K562 (cell line): ENCODE measurements at regions not wholly inside any gene's neighbourhood (a gene's known extent, or its start where the extent isn't known, plus 50 kb on each side); places are given as distances from the start of the nearest gene placed in this dataset.

Experiments
- ATAC-seq: fragments of 200-7000 bp; cut with Tn5 transposase; 3 replicates; pipeline ENCODE4 v1.9.1; 2020; ENCODE audit warnings: moderate library complexity
- BruUV-seq: library from RNA; stranded (reverse); fragments of 400-500 nt; replicated peaks from 2 replicates; lab custom pipeline; 2021; lab: Mats Ljungman, UMichigan
- CTCF ChIA-PET: fragments of 300-600 bp; formaldehyde crosslinking; extraction: SDS; loops from one replicate; lab custom pipeline; 2021; ENCODE audit warnings: low intra/inter-chr PET ratio; lab: Yijun Ruan, JAX
- POLR2A ChIA-PET: fragments of 300-600, 350-650 bp; sonication (Branson Sonifier 250); formaldehyde crosslinking; extraction: SDS; loops from one replicate; lab custom pipeline; 2021; ENCODE audit warnings: antibody characterized with exemption, inconsistent platforms; lab: Yijun Ruan, JAX
- DNase-seq, 4 experiments: peaks; one replicate each; pipeline versions ENCODE4 v3.0.0 to v3.0.0-alpha.2; 2011 to 2018; ENCODE audit warnings: low spot score in 3 of 4, mixed read lengths in 3 of 4; ENCODE audit errors: extremely low read depth in 1 of 4
- FAIRE-seq: peaks from 2 replicates; lab custom pipeline; 2011; peaks lifted over from hg19 to GRCh38; lab: Jason Lieb, UNC
- H2AFZ ChIP-seq: 2 replicates; pipeline ENCODE4 v1.6.0; 2011; ENCODE audit warnings: low read depth, low read length, control low read depth, inconsistent platforms
- H3K27ac ChIP-seq: fragments of 200-600 bp; 3 replicates; pipeline ENCODE4 v1.8.0; 2011; ENCODE audit warnings: low read depth, mild to moderate bottlenecking, control low read depth, inconsistent platforms, low read length, moderate library complexity, mixed read lengths; ENCODE audit errors: extremely low read depth
- H3K27me3 ChIP-seq, 2 experiments: fragments of 300-600 bp in 1 of 2; 2 replicates in 1 of 2; 3 replicates in 1 of 2; pipeline versions ENCODE4 v1.6.0 to v1.8.0; 2011; ENCODE audit warnings: inconsistent platforms in 2 of 2, low read length in 2 of 2, mild to moderate bottlenecking in 1 of 2, mixed read lengths in 1 of 2, moderate library complexity in 1 of 2; ENCODE audit not compliant: control insufficient read depth in 2 of 2, insufficient read depth in 2 of 2
- H3K36me3 ChIP-seq: fragments of 300-600 bp; 3 replicates; pipeline ENCODE4 v1.8.0; 2011; ENCODE audit warnings: mild to moderate bottlenecking, low read length, inconsistent platforms; ENCODE audit not compliant: control insufficient read depth, insufficient read depth
- H3K4me1 ChIP-seq, 2 experiments: fragments of 200-600 bp in 1 of 2; replicated peaks in 1 of 2; 2 replicates in 1 of 2; 3 replicates in 1 of 2; pipeline versions ENCODE4 v1.5.1 to v1.8.0; 2011; ENCODE audit warnings: inconsistent platforms in 2 of 2, low read length in 2 of 2, mild to moderate bottlenecking in 1 of 2, mixed read lengths in 1 of 2, moderate library complexity in 1 of 2; ENCODE audit not compliant: control insufficient read depth in 2 of 2, insufficient read depth in 2 of 2
- H3K4me2 ChIP-seq: 2 replicates; pipeline ENCODE4 v1.6.1; 2011; ENCODE audit warnings: low read length, control low read depth, inconsistent platforms, mixed read lengths; ENCODE audit not compliant: insufficient read depth
- H3K4me3 ChIP-seq: fragments of 200-600 bp; sonication (generic), shearing (Covaris generic); 2 replicates; pipeline ENCODE4 v1.5.1; 2016; ENCODE audit warnings: control low read depth, inconsistent platforms
- H3K79me2 ChIP-seq: fragments of 200-600 bp; 3 replicates; pipeline ENCODE4 v1.8.0; 2011; ENCODE audit warnings: low read length, inconsistent platforms; ENCODE audit not compliant: control insufficient read depth, insufficient read depth
- H3K9ac ChIP-seq, 2 experiments: 2 replicates each; pipeline versions ENCODE4 v1.6.0 to v1.6.1; 2011; ENCODE audit warnings: low read depth in 2 of 2, low read length in 2 of 2, control low read depth in 1 of 2, inconsistent platforms in 1 of 2, mild to moderate bottlenecking in 1 of 2, mixed read lengths in 1 of 2; ENCODE audit not compliant: insufficient read depth in 1 of 2
- H3K9me1 ChIP-seq: one replicate; pipeline ENCODE4 v1.6.0; 2011; ENCODE audit warnings: inconsistent platforms, mild to moderate bottlenecking, low read length, moderate library complexity; ENCODE audit not compliant: control insufficient read depth, insufficient read depth
- H3K9me3 ChIP-seq: replicated peaks from 2 replicates; pipeline ENCODE4 v1.5.1; 2011; ENCODE audit warnings: low read depth, low read length, inconsistent platforms; ENCODE audit not compliant: control insufficient read depth, insufficient read depth
- H4K20me1 ChIP-seq: replicated peaks from 2 replicates; pipeline ENCODE4 v1.6.1; 2011; ENCODE audit warnings: low read length, inconsistent platforms, mixed read lengths; ENCODE audit not compliant: control insufficient read depth, insufficient read depth
- ELF2 ChIP-seq: fragments of 250-450 bp; sonication (Bioruptor Pico); IDR thresholded peaks from 2 replicates; pipeline ENCODE4 v1.5.0; 2021; ENCODE audit warnings: mild to moderate bottlenecking
- EZH2 ChIP-seq: IDR thresholded peaks from 2 replicates; pipeline ENCODE4 v1.6.1; 2012; ENCODE audit warnings: low read depth, mild to moderate bottlenecking, inconsistent platforms, low read length, borderline replicate concordance
- NFE2 ChIP-seq: IDR thresholded peaks from 2 replicates; pipeline ENCODE4 v1.6.1; 2014; ENCODE audit warnings: antibody characterized with exemption, low read depth
- RBM25 ChIP-seq: fragments of 200-400 bp; formaldehyde crosslinking; IDR thresholded peaks from 2 replicates; pipeline ENCODE4 v1.6.1; 2018; ENCODE audit warnings: low read length, low read depth, moderate library complexity; ENCODE audit not compliant: severe bottlenecking
- SIX5 ChIP-seq, 2 experiments: IDR thresholded peaks; 2 replicates each; pipeline ENCODE4 v1.6.1; 2011; ENCODE audit warnings: low read length in 2 of 2, borderline replicate concordance in 1 of 2, low read depth in 1 of 2, mild to moderate bottlenecking in 1 of 2, moderate library complexity in 1 of 2; ENCODE audit not compliant: insufficient read depth in 1 of 2
- ZNF24 ChIP-seq: fragments of 450-650 bp; IDR thresholded peaks from 2 replicates; pipeline ENCODE4 v1.6.1; 2016
- ZNF263 ChIP-seq: sonication (generic); formaldehyde crosslinking; IDR thresholded peaks from 2 replicates; pipeline ENCODE4 v1.8.0; 2022; ENCODE audit warnings: mild to moderate bottlenecking, missing genetic modification reagents, borderline replicate concordance
- WGBS: fragments of 100-300 bp; shearing (Covaris generic); methylation state at CpG from one replicate; pipeline ENCODE4 v1.1.6; 2016; ENCODE audit warnings: low coverage, mixed read lengths; ENCODE audit not compliant: insufficient coverage; ENCODE audit errors: missing lambda C conversion rate; 5-methylcytosine and 5-hydroxymethylcytosine counted together
- in situ Hi-C: fragments of 300-500 bp; cut with MboI; formaldehyde crosslinking; loops from 4 replicates; pipeline ENCODE4 v1.15.0; 2018; ENCODE audit warnings: inconsistent platforms, mixed read lengths
- intact Hi-C: fragments of 100-400 bp; cut with micrococcal nuclease; formaldehyde crosslinking; loops from 2 replicates; pipeline ENCODE4 v1.14.2; 2022

DNA sequence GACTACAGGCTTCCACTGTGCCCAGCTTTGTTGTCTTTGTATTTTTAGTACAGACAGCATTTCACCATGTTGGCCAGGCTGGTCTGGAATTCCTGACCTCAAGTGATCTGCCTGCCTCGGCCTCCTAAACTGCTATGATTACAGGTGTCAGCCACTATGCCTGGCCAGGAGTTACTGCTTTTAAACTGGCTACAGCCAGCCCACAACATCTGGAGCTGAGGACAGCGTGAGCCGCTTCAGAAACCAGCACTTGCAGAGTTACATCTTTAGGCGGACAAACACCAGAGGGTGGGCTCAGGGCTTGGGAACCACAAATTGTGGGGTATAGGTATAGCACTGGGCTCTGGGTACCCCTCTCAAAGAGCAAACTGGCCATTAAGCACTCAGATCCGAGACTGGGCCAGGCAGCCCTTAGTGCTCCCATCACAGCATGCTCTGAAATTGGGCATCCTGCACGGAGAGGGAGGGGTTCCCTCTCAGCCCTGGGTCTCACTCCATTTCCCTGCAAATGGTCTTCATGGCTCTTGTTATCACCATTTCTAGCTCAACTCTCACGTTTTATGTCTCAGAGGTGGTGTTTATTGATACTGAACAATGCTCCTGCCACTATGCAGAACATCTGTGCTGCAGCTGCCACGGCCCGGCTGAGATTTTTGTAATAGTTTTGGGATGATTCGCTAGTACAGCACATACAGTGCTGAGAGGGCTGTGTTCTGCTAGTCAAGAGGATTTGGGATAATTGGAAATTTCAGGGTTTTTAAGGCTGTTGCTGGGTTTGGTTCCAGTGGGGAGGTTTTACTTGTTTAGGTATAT lies 146.4 kb upstream of the LYZL2 start:
- WGBS = 0% methylated on average over 10 of the region's 10 CpGs
- in situ Hi-C loops = no loop called here
- TF ChIP-seq SIX5 (IDR thresholded peaks at IDR 0.05; ENCODE audit: borderline replicate concordance in 1 of 2, insufficient read depth in 1 of 2, low read depth in 1 of 2, low read length in 2 of 2) (no peak), ZNF24 (no peak), ELF2 (no peak), ZNF263 (no peak), NFE2 (no peak), EZH2 (no peak), RBM25 (no peak)
- DNase-seq (no peak), ATAC-seq (no peak), FAIRE-seq (no peak)
- Histone ChIP-seq H3K27ac (no peak overlapping the region), H3K4me2 (no peak overlapping the region), H3K9me3 (no peaks in the 10 kb centered on the region), H3K36me3 (no peaks in the 10 kb centered on the region), H3K4me3 (no peak overlapping the region), H3K4me1 (no peaks in the 10 kb centered on the region), H3K9ac (no peak overlapping the region), H3K9me1 (no peaks in the 10 kb centered on the region), H2AFZ (no peak overlapping the region), H4K20me1 (no peaks in the 10 kb centered on the region), H3K79me2 (no peaks in the 10 kb centered on the region), H3K27me3 (peaks cover 0 to 22% of the 10 kb centered on the region in 2 experiments; a peak in 1 of 5 replicates)
- BruUV-seq = no TSS peak
- ChIA-PET POLR2A (no interaction called here), CTCF (no interaction called here)
- intact Hi-C loops = no loop called here
